Activated CD4-positive, alpha-beta T cell treated with anti-CD3 and anti-CD28 coated beads, Interleukin-2, amount 50 U/mL, for 4 hours (primary cell): ENCODE measurements at regions not wholly inside any gene's neighbourhood (a gene's known extent, or its start where the extent isn't known, plus 50 kb on each side); places are given as distances from the start of the nearest gene placed in this dataset.
"Not testable (repeated sequence)": the region's sequence is repeated elsewhere in the genome, so short reads cannot be mapped to it uniquely, and the experiment has no call there.

Source experiments
- DNase-seq, 2 experiments: peaks; one replicate each; pipeline ENCODE4 v3.0.0-alpha.2; 2020

DNA sequence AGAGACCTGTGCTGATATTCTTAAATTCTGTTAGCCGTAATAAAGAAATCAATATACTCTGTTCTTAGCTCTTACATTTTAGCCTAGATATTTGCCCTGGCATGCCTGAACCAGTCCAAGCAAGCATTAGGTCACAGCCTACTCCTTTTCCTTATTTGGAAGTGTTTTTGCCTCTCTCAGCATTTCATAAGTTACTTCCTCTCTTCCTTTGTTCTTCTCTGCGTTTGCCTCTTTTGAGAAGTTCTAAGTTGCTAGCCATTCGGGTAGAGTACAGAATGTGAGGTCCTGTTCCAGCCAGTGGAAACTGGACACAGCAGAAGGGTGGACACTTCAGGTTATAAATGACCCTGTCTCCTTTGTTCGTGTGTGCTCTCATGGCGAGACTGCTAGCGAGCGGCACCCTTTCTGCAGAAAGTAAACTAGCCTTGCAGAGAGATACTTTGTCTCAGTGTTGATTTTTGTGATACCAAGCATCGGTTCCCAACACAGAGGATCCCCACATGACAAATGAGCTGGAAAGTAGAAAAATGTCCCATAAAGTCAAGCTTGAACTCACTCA, 75.0 kb upstream of the FAM153A start:
- not testable (repeated sequence) for DNase-seq

DNA sequence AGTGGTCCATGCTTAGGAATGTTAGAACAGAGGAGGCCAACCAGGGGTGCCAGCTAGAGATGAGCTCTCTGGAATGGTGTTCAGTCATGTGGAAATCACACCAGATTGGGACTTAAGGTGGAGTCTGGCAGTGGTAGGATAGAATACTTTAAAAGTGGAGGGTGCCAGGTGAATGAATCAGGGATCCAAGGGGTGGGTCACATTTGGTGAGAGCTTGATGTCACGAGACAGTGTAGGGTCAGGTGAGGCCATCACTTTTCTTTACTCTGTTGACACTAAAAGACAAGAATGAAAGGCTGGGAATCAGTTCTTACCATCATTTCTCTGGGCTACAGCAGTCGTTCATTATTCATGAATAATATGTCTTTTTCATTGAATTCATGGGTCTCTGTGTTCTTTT, 73.8 kb upstream of the FAM153A start:
- DNase-seq, result not testable (repeated sequence)

DNA sequence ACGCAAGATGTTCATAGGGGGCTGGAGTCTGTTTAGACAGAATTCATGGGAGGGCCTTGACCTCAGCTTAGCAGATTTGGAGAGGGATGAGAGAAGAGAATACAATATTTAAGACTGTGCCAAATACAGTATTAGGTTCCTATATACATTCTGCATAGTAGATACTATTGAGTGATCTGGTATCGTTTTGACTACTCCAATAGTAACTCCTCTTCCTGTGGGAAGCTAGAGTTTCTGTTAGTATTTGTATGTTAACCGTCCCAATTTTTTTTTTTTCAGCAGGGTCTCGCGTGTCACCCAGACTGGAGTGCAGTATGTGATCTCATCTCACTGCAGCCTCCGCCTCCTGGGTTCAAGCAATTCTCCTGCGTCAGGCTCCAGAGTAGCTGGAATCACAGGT, 65.2 kb upstream of the FAM153A start:
- not testable (repeated sequence) for DNase-seq

DNA sequence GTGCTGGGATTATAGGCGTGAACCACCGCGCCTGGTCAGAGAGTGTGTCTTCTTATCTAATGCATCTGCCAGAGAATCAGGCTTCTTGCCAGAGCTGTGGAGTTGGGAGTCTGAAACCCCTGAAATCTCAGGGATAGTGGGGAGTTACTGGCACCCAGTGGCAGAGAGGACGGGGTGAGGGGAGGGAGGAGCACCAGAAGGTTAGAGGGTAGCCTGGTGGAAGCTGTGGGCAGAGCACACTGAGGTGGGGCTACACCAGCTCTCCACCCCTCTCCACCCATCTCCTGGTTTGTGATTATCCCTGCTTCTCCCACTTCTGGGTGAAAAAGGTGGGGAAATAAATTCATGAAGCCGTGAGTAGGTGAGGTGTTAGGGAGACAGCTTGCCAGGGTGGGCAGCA, 63.9 kb upstream of the FAM153A start:
- not testable (repeated sequence) for DNase-seq

DNA sequence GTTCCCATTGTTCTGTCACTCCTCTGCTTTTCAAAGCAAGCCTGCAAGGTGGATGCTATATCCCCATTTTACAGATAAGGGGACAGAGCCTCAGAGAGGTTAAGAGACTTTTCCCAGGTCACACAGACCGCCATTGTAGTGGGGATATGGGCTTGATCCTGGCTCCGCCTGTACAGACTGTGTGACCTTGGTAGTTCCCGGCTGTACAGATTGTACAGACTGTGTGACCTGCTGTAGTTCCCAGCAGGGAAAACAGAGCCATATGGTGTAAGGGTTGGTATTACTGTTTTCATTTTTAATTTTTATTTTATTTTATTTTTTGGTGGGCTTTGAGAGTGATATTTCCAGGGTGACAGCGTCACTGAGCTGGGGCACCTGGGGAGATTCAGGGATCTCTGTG, 63.2 kb upstream of the FAM153A start:
- DNase-seq, result not testable (repeated sequence)

DNA sequence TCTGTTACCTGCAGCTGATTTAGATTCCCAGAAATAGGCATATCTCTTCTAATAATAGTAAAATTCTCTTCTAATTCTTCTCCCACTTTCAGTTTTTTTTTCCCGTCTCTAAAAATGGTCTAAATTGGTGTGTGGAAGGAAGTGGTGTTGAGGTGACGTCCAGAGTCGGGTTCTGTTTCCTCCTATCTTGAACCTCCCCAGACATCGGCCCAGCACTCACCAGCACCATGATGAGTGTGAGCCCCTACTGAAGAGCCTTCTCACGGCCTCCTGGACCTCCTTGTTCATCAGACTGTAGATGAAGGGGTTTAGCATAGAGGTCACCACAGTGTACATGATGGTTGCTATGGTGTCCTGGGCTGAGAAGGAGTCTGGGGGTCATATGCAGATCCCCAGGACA, 53.5 kb upstream of the FAM153A start:
- DNase-seq, result not testable (repeated sequence)
